Astrocyte of the spinal cord (primary cell): ENCODE measurements at regions not wholly inside any gene's neighbourhood (a gene's known extent, or its start where the extent isn't known, plus 50 kb on each side); places are given as distances from the start of the nearest gene placed in this dataset.
"Not testable (repeated sequence)": the region's sequence is repeated elsewhere in the genome, so short reads cannot be mapped to it uniquely, and the experiment has no call there.

Experiments
- DNase-seq: peaks from one replicate; pipeline ENCODE4 v3.0.0; 2011; ENCODE audit warnings: low read depth, low spot score
- H3K4me3 ChIP-seq: 2 replicates; pipeline ENCODE4 v1.5.1; 2011; ENCODE audit warnings: low read depth, mild to moderate bottlenecking, low read length, moderate library complexity
- in situ Hi-C: cut with HindIII; loops from 2 replicates; pipeline ENCODE4 v1.10.0; 2017; ENCODE audit warnings: low sequenced_read_pairs
- TF ChIP-seq, protein P1 (sequence below): IDR thresholded peaks from 2 replicates; pipeline ENCODE4 v1.5.1; 2012; ENCODE audit warnings: low read depth, mild to moderate bottlenecking, low read length, inconsistent platforms

DNA sequence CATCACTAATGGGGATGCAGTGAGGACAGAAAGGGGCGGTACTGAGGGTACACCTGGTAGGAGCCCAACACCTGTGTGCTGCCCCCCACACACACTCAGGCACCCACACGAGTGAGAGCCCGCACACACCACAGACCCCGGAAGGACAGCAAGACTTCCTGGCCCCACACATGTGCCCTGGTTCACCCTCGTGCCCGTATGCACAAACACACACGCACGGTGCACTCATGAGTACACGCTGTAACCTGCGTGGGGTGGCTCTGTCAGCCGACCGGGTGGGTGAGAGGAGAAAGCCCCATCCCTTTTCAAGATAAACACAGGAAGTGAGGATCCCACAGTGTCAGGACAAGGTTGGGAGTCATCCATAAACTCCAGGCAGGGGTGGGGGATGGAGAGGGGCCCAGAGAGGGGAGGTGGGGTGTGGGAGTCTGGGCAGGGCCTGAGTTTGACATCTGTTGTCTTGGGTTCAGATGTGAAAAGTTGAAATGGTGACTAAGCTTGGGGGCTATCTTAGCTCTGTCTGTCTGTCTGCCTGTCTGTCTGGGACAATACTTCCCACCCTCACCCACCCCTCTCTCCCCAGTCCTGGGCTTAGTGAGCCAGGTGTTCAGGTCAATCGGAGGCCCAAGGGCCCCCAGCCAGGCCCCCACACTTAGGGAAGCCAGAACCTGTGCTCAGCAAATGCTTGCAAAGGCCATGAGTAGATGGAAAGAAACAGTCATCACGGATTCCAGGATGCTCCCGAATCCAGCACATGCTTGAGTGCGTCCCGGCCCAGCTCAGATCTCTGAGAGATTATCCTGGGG, 119.8 kb upstream of the ZBTB40 start:
- no peak for DNase-seq
- TF ChIP-seq, protein P1, sequence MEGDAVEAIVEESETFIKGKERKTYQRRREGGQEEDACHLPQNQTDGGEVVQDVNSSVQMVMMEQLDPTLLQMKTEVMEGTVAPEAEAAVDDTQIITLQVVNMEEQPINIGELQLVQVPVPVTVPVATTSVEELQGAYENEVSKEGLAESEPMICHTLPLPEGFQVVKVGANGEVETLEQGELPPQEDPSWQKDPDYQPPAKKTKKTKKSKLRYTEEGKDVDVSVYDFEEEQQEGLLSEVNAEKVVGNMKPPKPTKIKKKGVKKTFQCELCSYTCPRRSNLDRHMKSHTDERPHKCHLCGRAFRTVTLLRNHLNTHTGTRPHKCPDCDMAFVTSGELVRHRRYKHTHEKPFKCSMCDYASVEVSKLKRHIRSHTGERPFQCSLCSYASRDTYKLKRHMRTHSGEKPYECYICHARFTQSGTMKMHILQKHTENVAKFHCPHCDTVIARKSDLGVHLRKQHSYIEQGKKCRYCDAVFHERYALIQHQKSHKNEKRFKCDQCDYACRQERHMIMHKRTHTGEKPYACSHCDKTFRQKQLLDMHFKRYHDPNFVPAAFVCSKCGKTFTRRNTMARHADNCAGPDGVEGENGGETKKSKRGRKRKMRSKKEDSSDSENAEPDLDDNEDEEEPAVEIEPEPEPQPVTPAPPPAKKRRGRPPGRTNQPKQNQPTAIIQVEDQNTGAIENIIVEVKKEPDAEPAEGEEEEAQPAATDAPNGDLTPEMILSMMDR: no peak

DNA sequence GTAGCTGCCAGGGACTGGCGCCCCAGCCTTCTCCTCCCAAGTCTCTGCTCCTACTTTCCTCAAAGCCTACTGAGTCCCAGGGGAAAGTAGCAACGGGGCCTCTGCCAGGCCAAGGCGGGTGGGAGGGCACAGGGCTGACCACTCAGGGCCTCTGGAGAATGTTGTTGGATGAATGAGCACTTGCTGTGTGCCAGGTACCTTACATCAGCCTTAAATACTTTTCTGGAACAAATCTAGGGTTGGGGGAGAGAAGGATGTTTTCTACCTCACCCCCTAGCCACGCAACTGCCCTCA, 119.3 kb upstream of the ZBTB40 start:
- no peak for DNase-seq
- TF ChIP-seq, protein P1: no peak
- no peak overlapping the region for H3K4me3 ChIP-seq
- in situ Hi-C loops: no loop called here

More for the DNA sequence above, 119.8 kb upstream of the ZBTB40 start:
- H3K4me3 ChIP-seq: no peak overlapping the region
- in situ Hi-C loops: no loop called here

DNA sequence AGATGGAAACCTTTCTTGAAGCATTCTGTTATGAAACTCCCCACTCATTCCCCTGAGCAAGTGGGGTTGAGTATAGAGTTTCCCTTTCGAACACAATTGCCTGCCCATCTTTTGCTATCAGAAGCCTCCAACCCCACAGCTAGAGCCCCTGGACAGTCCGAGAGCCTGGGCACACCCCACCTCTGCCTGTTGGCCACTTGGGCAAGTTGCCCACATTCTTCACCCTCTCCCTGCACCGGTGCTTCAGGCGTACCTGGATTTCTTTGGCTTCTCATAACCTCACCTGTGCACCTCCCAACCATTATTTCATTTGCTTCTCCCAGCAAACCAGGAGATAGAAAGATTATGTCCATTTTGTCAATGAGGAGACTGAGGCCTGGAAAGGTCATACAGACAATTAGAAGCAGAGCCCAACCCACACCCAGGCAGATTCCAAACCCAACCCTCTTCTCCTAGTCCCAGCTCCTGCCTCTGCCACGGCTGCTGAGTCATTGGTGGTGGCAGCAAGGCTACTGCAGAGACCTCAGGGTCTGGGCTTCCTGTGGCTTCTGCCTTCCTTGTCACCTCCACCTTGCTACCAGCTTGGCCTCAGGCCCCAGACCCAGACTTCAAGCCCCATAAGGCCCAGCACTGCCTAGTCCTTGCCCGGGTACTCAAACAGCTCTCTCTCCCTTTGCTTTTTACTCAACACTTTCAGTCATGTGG, 118.7 kb upstream of the ZBTB40 start:
- no peak overlapping the region for H3K4me3 ChIP-seq
- TF ChIP-seq, protein P1: no peak
- no peak for DNase-seq
- in situ Hi-C loops: no loop called here

DNA sequence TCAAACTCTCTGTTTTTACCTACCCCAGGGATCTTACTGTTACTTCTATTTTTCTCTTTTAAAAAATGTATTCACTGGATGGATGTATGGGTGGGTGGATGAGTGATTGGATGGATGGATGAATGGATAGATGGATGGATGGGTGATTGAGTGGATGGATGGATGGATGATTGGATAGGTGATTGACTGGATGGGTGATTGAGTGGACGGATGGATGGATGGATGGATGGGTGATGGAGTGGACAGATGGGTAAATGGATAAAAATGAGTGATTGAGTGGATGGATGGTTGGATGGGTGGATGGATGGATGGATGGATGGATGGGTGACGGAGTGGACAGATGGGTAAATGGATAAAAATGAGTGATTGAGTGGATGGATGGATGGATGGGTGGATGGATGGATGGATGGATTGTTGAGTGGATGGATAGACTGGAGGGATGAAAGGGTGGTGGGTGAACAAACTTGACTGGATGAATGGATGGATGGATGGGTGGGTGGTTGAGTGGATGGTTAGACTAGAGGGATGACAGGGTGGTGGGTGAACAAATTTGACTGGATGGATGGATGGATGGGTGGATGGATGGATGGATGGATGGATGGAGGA, 118.0 kb upstream of the ZBTB40 start:
- no peak overlapping the region for H3K4me3 ChIP-seq
- DNase-seq: no peak
- TF ChIP-seq, protein P1: no peak
- in situ Hi-C loops: no loop called here

DNA sequence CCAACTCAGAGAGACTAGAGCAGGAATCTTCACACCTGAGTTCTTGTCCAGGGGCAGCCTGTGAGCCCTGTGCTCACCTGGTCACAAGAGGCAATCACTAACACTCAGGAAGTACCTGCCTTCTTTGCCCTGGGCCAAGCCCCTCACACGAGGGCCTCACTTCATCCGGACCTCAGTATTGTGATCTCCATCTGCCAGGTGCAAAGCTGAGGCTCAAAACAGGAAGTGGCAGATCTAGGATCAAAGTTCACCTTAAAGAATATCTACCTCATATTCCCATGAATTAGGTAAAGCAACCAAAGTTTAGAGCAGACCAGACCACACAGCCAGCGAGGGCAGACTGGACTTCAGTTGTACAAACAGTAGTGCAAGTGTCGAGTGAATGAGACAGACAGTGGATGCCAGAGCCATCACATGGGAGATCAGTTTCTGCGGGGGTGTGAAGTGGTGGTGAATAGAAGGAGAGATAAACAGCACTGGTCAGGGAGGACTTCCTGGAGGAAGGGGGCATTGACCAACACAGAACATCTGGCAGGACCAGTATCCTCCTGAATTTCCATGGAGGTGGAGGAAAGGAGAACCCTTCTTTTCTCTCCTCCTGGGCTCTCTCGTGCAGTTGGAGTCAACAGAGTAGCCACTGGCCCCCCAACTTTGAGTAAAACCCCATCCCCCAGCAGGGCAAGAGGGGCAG, 116.6 kb upstream of the ZBTB40 start:
- no peak overlapping the region for H3K4me3 ChIP-seq
- TF ChIP-seq, protein P1: no peak
- DNase-seq: no peak
- in situ Hi-C loops: no loop called here

DNA sequence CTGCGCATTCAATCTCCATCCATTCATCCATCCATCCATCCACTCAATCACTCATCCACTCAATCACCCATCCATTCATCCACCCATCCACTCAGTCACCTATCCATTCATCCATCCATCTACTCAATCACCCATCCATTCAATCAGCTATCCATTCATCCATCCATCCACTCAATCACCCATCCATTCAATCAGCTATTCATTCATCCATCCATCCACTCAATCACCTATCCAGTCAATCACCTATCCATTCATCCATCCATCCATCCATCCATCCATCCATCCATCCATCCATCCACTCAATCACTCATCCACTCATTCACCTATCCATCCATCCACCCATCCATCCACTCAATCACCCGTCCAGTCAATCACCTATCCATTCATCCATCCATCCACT, 115.4 kb upstream of the ZBTB40 start:
- H3K4me3 ChIP-seq, in situ Hi-C loops, DNase-seq: not testable (repeated sequence)

DNA sequence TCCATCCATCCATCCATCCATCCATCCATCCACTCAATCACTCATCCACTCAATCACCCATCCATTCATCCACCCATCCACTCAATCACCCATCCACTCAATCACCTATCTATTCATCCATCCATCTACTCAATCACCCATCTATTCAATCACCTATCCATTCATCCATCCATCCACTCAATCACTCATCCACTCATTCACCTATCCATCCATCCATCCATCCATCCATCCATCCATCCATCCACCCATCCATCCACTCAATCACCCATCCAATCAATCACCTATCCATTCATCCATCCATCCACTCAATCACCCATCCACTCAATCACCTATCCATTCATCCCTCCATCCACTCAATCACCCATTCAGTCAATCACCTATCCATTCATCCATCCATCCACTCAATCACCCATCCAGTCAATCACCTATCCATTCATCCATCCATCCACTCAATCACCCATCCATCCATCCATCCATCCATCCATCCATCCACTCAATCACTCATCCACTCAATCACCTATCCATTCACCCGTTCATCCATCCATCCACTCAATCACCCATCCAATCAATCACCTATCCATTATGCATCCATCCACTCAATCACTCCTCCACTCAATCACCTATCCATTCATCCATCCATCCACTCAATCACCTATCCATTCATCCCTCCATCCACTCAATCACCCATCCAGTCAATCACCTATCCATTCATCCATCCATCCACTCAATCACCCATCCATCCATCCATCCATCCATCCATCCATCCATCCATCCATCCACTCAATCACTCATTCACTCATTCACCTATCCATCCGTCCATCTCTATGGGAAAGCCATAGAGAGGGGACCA, 114.7 kb upstream of the ZBTB40 start:
- in situ Hi-C loops, DNase-seq, H3K4me3 ChIP-seq: not testable (repeated sequence)
